ENCODE measurements at regions not wholly inside any gene's neighbourhood (a gene's known extent, or its start where the extent isn't known, plus 50 kb on each side); places are given as distances from the start of the nearest gene placed in this dataset.

DNA sequence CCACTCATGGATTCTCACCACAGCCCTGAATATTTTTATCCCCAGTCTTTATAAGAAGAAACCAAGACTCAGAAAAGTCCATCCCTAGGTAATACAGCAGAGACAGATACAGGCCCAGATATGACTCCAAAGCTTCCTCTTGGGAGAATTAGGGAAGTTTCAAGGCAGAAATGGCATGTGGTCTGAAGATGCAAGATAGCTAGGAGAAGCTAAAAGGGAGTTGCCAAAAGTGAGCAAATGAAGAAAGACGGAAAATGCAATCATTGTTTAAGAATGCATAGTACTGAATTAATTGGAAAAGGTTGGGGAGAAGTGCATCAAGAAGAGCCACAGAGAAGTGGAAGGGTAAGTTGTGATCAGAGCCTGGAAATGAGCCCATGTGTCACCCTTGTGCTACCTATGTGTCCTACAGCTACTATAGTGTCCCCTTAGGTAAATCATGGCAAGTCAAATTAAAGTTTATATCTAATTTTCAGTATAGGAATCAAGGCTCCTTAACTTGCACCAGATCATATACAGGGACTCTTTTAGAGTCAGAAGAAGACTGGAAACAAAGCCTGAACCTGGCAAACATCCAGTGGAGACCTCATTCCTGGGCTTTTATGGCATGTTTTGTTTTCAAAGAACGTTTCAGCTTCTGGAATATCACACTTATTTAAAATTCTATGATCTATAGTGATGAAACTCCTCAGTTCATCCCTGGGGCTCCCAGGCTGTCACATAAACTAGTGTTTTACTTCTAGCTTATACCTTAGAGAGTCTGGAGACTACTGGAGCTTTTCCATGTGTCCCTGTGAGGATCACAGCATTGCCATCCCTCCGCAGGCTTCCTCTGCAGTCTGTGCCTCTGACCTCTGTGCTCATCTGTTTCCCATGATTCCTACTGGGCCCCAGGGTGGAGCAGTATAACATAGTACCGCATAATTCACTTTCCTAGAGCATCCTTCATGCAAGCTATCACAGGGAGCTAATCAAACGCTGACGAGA, 189.0 kb upstream of the CDKN3 start:
- no peak for DNase-seq (ENCODE audit: extremely low read depth in 1 of 2, low read depth in 1 of 2)

DNA sequence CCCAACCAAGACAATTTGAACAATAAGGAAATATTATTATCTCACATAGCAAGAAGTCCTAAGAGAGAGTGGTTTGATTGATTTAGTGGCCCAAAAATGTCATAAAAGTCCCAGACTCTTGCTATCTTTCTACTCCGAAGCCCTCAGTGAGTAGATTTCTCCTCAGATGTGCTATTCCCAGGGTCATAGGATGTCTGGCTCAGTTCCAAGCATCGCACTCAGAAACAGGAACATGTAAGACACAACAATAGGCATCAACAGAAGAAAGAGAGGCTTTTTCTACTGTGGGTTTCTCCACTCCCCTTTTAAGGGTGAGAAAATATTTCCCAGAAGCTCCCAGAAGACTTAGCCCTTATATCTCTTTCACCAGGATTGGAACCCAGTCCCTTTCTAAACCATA, 188.1 kb upstream of the CDKN3 start:
- DNase-seq (ENCODE audit: extremely low read depth in 1 of 2, low read depth in 1 of 2): no peak

DNA sequence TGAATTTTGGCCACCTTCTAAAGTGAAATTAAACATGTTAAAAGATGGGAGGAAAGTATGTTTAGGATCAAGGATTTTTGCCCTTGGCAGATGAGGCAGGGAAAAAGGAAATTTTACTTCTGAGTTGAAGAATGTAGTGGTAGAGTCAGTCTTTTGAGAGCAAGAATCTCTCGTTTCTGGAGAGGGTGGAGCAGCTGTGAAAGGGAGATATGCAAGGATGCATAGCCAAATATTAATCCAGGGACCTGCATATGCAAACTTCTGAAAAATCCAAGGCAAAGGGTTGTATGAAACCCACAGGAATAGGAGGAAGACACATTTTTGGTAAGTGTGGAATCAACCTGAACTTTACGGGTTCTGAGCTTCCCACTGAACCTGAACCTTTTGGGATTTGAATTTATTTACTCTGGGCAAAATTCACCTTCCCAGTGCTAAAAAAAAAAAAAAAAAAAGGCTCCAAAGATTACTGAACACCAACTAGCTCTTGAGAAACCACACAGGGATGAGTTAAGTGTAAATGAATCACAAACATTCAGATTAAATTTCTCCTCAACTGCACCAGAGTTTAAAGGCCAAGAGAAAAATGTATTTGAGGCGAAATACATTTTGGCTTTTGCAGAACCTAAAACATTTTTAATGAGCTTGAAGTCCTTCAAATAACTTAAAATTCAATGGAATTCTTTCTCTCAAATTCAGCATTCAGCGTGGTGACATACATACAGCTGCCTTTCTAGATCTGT, 187.1 kb upstream of the CDKN3 start:
- no peak for DNase-seq (ENCODE audit: extremely low read depth in 1 of 2, low read depth in 1 of 2)

DNA sequence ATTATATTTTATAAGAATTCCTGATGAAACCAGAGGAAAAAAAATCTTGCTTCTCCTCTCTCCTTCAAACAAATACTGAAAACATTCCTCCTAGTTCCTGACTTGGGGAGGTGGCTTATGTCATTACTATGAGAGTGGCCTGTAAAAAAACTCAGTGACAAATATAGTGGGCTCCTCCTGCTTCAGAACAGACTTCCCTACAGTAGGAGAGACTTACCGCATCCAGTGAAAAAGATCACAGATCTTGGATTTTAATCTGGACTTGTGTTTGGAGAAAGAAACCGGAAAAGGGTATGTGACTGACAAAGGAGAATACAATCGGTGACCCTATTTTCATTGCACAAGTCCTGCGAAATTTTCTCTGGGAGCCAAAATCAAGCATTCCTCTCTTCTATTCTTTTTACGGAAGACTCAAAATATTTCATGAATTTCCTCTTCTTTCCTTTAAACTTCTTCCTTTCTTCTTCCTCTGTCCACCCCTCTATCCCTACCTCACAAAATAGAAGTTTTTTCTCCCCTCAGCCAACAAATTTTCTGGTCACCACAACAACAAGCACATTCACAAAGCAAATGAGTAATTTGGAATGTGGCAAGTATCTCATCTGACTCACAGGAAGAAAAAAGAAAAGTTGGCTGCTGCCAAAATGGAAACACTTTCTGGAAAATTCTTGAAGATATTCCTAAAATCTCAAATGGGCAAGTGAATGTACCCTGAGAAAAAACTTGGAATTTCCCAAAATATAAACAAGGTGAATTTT, 185.1 kb upstream of the CDKN3 start:
- no peak for DNase-seq (ENCODE audit: extremely low read depth in 1 of 2, low read depth in 1 of 2)

DNA sequence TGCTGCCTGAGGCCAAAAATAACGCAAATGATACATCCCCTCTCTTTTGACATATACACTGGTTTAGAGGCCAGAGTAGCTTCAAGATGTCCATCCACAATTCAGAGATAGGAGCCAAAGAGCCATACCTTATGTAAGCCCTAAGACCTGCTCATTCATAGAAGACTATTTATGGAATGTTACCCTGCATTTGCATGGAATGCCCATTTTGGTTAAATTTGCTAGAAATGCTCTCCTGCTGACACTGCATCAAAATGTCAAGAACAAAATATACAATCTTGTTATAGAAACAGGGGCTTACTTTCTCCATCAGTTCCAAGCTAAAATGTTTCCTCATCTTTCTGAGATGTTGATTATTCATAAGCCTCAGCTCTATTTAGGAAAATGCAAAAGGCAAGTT, 183.3 kb upstream of the CDKN3 start:
- DNase-seq (ENCODE audit: extremely low read depth in 1 of 2, low read depth in 1 of 2): no peak

DNA sequence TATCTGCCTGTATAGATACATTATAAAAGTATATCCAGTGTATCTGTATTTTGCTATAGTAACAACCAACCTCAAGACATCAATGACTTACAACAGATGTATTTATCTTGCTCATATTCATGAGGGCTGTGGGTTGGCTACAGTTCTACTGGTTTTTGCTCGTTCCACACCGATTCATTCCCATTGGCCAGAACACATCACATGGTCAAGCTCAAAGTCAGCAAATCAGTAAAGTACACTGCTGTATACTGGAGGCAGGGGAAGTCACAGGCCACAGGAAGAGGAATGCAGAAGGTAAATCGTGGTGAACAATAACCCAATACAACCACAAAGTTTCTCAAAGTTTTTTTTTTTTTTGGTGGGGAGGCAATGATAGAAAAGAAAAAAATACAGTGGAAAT, 180.0 kb upstream of the CDKN3 start:
- DNase-seq (ENCODE audit: extremely low read depth in 1 of 2, low read depth in 1 of 2): no peak

DNA sequence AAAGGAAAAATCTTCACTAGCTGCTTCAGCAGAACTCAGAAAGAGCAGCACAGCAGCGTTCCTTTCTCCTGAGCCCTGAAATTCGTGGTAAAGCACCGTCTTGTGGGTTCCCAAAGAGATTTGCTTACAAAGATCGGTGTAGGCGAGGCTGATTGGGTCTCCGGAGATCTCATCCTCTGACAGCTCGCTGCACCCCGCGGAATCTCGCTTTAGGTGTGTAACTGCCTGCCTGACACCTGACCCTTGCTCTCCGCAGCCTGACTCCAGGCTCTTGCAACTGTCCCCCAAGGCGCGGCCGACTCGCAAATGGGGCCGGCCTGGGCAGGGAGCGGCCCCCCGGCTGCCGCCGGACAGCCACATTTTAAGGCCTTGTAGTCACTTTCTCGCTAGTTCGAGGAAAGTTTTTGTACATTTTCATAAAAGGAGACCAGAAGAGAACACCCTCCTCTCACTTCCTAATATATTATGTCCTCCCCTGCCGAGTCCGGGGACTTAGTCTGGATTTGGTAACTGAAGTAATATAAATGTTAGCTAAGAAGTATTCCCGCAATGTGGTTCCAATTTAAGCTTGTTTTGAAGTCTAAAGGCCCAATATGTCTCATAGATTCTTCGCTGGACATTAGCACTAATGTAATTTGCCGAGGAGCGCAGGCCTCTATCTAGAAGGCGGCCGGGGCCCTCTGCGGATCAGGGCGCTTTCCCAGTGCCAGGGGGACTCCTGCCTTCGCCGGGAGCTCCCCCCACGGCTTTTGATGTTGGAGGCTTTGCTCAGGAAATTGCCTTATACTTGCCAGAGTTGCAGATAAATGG, 177.3 kb upstream of the CDKN3 start:
- no peak for DNase-seq (ENCODE audit: extremely low read depth in 1 of 2, low read depth in 1 of 2)

DNA sequence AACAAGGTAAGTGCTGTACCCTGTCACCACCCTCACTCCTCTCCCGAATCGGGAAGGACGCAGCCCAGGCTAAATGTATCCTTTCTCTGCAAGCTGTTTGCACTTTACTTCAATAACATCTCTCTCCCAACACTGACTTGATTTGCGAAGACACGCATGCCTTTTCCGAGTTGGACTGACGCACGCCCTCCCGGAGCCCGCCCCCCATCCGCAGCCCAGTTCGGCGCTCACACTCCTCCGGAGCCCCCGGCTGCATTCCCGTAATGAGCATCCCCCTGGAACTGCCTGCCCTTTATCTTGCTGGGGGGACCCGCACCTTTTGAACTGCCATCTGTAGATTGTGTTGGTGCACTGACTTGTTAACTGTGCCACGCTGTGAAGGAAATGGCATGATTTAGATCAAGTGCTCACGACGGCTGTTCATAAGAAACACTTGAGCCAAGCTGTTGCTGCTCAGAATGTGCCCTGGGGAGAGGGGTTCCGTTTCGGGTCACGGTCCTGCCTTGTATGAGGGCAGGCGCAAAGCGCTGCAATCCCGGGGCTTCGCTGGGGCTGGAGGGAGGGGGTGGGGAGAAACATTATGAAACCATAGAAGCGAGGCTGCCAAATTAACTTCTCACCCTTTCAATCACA, 176.6 kb upstream of the CDKN3 start:
- DNase-seq (ENCODE audit: extremely low read depth in 1 of 2, low read depth in 1 of 2): no peak

DNA sequence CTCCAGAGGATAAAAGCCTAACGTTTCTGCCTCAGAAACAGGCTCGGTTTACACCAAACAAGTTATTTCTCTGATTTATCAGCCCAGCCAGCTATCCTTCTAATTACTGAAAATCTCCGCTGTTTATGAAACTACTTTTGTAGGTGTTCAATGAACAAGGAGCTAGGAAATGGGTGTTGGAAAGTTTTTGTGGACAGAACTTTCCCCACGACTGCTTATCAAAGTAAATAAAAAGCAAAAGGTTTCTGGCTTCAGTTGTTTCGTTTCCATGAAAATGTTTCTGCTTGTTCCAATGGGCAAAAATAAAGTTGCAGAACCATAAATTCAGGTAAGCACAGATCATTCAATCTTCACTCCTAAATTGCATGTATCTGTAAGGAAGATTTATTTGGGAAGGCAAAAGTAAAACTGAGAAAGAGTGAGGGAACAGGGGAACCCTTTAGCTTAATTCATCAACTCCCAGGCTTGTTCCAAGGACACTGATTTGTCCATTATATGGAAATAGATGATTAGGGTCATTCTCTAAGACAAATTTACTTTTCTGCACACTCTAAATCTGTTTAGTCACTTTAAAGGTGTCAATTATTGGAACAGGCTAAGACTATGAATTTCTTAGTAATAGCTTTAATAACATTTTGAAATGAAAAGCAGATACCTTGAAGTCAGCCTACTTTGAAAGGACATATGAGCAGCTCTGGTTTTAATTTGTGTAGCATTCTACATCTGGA, 175.9 kb upstream of the CDKN3 start:
- no peak for DNase-seq (ENCODE audit: extremely low read depth in 1 of 2, low read depth in 1 of 2)

DNA sequence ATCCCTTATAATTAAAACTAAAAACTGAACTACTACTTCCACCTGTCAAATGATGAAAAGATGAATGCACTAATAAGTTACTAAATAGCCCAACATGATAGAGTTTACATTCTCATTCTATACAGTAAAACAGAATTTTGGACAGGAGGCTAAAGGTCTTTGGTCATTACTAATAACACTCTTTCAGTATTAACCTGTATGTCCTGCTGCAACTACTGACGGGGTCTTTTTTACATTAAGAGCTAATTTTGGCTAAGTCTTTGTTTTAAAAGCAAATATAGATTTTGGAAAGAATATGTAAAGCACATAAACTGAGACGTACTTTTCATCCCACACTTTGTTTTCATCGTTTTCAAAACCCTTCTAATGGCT, 175.4 kb upstream of the CDKN3 start:
- DNase-seq (ENCODE audit: extremely low read depth in 1 of 2, low read depth in 1 of 2): no peak

DNA sequence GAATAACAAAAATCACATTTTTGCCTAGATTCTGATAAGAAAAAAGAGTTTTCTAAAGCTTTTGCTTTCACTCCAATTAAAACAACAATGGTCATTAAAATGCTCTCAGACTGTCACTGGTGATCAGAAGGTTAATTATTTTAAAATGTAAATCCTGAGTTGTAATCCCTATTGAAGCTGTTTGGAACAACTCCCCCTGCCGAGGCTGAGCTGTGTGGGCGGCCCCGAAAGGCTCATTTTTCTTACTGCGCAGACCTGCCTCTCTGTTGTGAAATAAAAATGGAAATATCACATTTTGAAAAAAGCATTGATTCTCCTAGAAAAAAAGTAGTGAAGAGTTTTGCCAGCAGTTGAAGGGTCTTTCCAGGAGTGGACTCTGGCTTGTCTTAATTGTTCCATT, 174.8 kb upstream of the CDKN3 start:
- DNase-seq (ENCODE audit: extremely low read depth in 1 of 2, low read depth in 1 of 2): no peak

DNA sequence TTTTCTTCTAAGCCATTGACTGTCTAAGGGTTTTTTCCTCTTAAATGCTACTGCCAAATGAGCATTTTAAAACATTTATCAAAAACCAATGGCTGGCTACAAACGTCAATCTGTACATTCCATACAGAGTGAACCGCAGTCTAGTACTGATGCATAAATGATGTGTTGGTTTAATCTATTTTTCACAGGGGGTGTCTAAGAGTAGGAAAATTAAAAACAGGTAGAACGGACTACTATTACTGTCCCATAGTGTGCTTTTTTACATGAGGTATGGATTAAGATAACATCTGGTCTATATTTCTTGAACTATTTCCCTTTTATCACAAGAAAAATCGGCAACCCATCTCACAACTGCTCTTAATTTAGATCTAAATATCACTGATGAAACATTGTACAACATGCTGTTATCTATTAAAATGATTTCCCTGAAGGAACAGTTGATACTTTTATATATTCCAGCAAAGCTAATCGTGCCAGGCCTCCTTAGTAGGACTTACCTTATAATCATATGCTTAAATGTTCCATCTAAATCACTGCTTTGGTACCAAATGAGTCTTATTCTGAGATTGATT, 172.9 kb upstream of the CDKN3 start:
- DNase-seq (ENCODE audit: extremely low read depth in 1 of 2, low read depth in 1 of 2): no peak

DNA sequence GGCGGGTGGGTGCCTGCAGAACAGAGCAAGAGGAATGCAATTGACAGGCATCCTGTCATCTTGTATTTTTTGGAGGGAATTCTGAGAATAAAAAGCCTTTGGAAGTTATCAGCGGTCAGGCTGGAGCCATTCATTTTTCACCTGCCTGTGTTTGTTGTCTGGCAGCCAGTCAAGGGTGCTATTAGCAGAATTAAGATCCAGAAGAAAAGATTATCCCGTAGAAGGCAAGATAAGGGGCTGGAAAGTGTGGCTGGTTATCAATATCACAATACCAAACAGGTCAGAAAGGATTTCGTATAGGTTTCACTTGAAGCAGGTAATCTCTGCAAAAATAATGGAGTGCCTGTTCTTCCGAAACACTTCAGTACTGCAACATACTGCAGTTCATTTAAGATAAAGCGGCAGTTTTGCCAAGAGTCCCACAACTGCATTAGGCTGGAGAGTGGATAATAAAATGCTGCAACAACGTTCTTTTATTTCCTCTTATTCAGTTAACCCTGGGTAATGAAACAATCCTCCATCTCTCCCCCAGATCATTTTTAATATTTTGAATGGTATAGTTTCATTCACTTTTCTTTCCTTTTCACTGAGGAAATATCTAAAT, 171.2 kb upstream of the CDKN3 start:
- no peak for DNase-seq (ENCODE audit: extremely low read depth in 1 of 2, low read depth in 1 of 2)

DNA sequence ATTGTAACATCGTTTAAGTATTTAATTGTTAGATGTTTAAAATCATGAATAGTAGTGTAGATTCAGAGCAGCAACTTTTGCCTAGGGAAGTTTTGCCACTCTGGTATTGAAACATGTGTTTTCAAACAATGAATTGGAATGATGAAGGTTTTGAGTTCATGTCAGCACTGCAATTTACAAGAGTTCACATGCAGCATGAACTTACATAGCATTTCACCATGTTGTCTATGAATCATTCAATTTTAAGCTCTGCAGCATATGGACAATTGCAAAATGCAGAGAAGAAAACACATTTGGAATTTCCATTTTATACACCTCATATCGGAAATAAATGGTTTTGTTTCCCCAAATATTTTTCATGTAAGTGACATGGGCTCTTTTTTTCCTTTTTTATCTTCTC, 170.7 kb upstream of the CDKN3 start:
- DNase-seq (ENCODE audit: extremely low read depth in 1 of 2, low read depth in 1 of 2): no peak

DNA sequence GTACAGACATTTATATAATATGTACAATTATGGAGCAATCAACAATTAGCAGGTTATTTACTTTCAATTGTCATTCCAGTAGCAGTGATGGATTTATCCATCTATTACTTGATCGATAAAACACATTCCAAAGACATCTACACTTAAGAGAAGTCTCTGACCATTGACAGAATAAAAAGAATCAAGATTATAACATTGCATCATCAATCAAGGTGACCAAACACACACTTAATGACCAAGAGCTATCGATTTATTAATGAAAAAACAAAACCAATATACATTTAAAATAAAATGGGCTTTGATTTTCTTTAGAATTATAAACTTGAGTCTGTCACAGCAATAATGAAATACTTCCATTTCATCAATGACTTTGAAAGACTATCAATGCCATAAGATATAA, 170.2 kb upstream of the CDKN3 start:
- no peak for DNase-seq (ENCODE audit: extremely low read depth in 1 of 2, low read depth in 1 of 2)

DNA sequence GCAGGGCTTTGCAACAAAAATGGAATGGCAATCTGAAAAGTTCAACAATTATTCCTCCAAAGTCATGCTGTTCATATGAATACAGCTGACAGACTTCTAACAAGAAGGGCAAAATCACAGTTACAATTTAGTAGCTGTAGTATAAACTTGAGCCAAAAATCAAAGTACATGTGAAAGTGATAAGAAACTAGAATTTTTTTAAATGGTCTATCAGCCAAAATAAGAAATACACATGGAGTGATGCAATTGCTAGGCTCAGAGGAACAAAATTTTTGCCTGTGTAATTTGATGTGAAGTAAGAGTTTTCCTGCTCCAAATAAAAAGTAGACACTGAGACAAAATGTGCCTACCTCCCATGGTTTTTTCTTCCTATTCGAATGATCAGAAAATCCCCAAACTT, 167.7 kb upstream of the CDKN3 start:
- no peak for DNase-seq (ENCODE audit: extremely low read depth in 1 of 2, low read depth in 1 of 2)

DNA sequence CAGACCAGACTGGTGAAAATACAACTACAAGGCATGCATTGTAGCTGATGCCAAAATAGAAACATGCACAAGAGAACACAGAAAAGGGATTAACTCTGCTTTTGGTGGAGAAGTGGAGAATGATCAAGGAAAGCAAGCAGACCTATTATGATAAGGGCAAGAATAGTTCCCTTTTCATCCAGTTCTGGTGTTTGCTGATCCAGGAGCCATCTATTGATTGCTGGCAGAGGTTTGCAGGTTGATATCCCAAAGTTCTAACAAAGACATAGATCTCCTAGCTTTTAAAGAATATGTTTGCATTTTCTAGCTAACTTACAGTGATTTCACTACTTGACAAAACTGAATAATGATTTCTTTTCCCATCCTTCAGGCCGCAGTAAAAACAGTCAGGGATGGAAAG, 166.2 kb upstream of the CDKN3 start:
- DNase-seq (ENCODE audit: extremely low read depth in 1 of 2, low read depth in 1 of 2): no peak

DNA sequence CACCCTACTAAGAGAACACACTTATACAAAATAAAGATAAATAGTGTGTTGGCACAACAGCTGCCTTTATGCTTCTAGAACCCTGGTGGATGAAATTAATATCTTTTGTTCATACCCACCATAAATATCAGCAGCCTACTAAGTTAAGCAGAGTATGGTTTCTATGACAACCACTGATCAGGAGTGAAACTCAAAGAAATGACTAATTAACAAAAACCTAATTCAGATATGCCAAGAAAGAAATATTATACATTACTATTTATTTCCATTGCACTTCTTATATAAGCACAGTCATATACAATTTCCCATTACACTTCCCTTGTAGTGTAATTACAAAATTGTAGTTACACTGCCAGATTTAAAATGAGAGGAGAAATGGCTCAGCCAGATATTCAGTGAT, 164.1 kb upstream of the CDKN3 start:
- no peak for DNase-seq (ENCODE audit: extremely low read depth in 1 of 2, low read depth in 1 of 2)

DNA sequence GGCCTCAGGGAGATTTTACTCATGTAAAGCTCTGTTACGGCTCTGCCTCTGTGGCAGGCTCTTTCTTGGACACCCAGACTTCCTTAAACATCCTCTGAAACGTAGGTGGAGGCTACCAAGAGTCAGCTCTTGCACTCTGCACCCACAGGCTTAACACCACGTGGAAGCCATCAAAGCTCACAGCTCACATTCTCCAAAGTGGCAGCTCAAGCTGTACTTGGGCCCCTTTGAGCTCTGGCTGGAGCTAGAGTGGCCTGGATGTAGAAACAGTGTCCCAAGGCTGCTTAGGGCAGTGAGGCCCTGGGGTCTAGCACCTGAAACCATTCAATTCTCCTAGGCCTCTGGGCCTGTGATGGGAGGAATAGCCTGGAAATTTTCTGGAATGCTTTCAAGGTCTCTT, 155.3 kb upstream of the CDKN3 start:
- no peak for DNase-seq (ENCODE audit: extremely low read depth in 1 of 2, low read depth in 1 of 2)
